PC-9 (cell line): ENCODE measurements at regions not wholly inside any gene's neighbourhood (a gene's known extent, or its start where the extent isn't known, plus 50 kb on each side); places are given as distances from the start of the nearest gene placed in this dataset.

Experiments used
- CTCF ChIP-seq: fragments of 200-600 bp; sonication (generic); conservative IDR thresholded peaks from 2 replicates; pipeline ENCODE4 v1.6.1; 2017; ENCODE audit warnings: mixed run types, antibody characterized with exemption, mild to moderate bottlenecking, moderate library complexity
- EZH2 ChIP-seq: fragments of 200-600 bp; sonication (generic); IDR thresholded peaks from 2 replicates; pipeline ENCODE4 v1.8.0; 2017; ENCODE audit warnings: antibody characterized with exemption, low read depth

- TF ChIP-seq CTCF = no peak
- no peak for TF ChIP-seq EZH2
Observed at GRCh38 chr3:67292356-67293121, 294.4 kb downstream of the KBTBD8 start.
